CD4-positive, alpha-beta T cell (primary cell): ENCODE measurements at regions not wholly inside any gene's neighbourhood (a gene's known extent, or its start where the extent isn't known, plus 50 kb on each side); places are given as distances from the start of the nearest gene placed in this dataset.

Source experiments
- ATAC-seq: fragments of 200-7000 bp; cut with Tn5 transposase; one replicate; pipeline ENCODE4 v1.10.0; 2022; ENCODE audit warnings: mild to moderate bottlenecking; ENCODE audit not compliant: poor library complexity
- CTCF ChIA-PET: fragments of 350-600 bp; sonication (Branson Sonifier 250); formaldehyde crosslinking; loops from one replicate; lab custom pipeline; 2021; ENCODE audit warnings: antibody characterized with exemption, inconsistent platforms; lab: Charles Lee
- POLR2A ChIA-PET: fragments of 350-600 bp; sonication (Branson Sonifier 250); formaldehyde crosslinking; loops from one replicate; lab custom pipeline; 2021; ENCODE audit warnings: antibody characterized with exemption, inconsistent platforms; lab: Charles Lee
- DNase-seq, 14 experiments: peaks; one replicate each; pipeline ENCODE4 v3.0.0-alpha.2; 2013 to 2020; ENCODE audit warnings: mixed read lengths in 2 of 14
- H3K27ac ChIP-seq, 2 donors: one replicate each; pipeline versions ENCODE4 v1.5.1 to v1.7.0; 2013; ENCODE audit warnings: low read length in 2 of 2, low read depth in 1 of 2, mild to moderate bottlenecking in 1 of 2
- H3K27me3 ChIP-seq, 2 experiments: 1 replicate in 1 of 2; 2 replicates in 1 of 2; pipeline versions ENCODE4 v1.6.1 to v1.7.0; 2013; ENCODE audit warnings: low read length in 2 of 2, control low read depth in 1 of 2, mild to moderate bottlenecking in 1 of 2, moderate library complexity in 1 of 2; ENCODE audit not compliant: insufficient read depth in 2 of 2, control insufficient read depth in 1 of 2
- H3K36me3 ChIP-seq: one replicate; pipeline ENCODE4 v1.6.1; 2013; ENCODE audit warnings: low read length, control low read depth; ENCODE audit not compliant: insufficient read depth
- H3K4me1 ChIP-seq: one replicate; pipeline ENCODE4 v1.6.1; 2013; ENCODE audit warnings: low read length, control low read depth; ENCODE audit not compliant: insufficient read depth
- H3K4me3 ChIP-seq: one replicate; pipeline ENCODE4 v1.5.1; 2013; ENCODE audit warnings: mild to moderate bottlenecking, low read length, moderate library complexity
- H3K9me3 ChIP-seq, 2 experiments: 1 replicate in 1 of 2; 2 replicates in 1 of 2; pipeline versions ENCODE4 v1.6.1 to v1.7.0; 2013; ENCODE audit warnings: low read length in 2 of 2, mild to moderate bottlenecking in 2 of 2, control low read depth in 1 of 2, moderate library complexity in 1 of 2; ENCODE audit not compliant: control insufficient read depth in 1 of 2, insufficient read depth in 1 of 2
- H3K27ac Mint-ChIP-seq: one replicate; pipeline ENCODE4 v1.8.0; 2020; ENCODE audit warnings: mixed read lengths
- H3K27me3 Mint-ChIP-seq: one replicate; pipeline ENCODE4 v1.8.0; 2021; ENCODE audit warnings: mixed read lengths
- H3K36me3 Mint-ChIP-seq: one replicate; pipeline ENCODE4 v1.8.0; 2021; ENCODE audit warnings: low read depth, mixed read lengths
- H3K4me1 Mint-ChIP-seq: one replicate; pipeline ENCODE4 v1.8.0; 2021; ENCODE audit warnings: low read depth, mixed read lengths
- H3K4me3 Mint-ChIP-seq: one replicate; pipeline ENCODE4 v1.8.0; 2020; ENCODE audit warnings: mild to moderate bottlenecking, mixed read lengths
- H3K9me3 Mint-ChIP-seq: one replicate; pipeline ENCODE4 v1.8.0; 2020; ENCODE audit warnings: mixed read lengths
- CTCF ChIP-seq: fragments of 200-600 bp; IDR thresholded peaks from one replicate; pipeline ENCODE4 v1.8.0; 2022; ENCODE audit warnings: antibody characterized with exemption, mild to moderate bottlenecking
- intact Hi-C, 2 experiments: fragments of 100-400 bp; cut with DNase I in 1 of 2; cut with micrococcal nuclease in 1 of 2; formaldehyde crosslinking; loops; one replicate each; pipeline versions ENCODE4 v1.15.1 to v1.9.0; 2023 to 2025; cut with DNase I, micrococcal nuclease

- intact Hi-C loops: no loop called here
- Histone ChIP-seq H3K27me3 (no peaks in the 10 kb centered on the region), H3K4me3 (no peak overlapping the region), H3K9me3 (peaks cover 0 to 4% of the 10 kb centered on the region in 2 experiments), H3K27ac (no peak overlapping the region), H3K4me1 (no peaks in the 10 kb centered on the region), H3K36me3 (no peaks in the 10 kb centered on the region)
- Mint-ChIP-seq H3K36me3 (no peaks in the 10 kb centered on the region), H3K27me3 (no peaks in the 10 kb centered on the region), H3K4me1 (no peaks in the 10 kb centered on the region), H3K27ac (no peak overlapping the region), H3K4me3 (no peak overlapping the region), H3K9me3 (peaks cover 2% of the 10 kb centered on the region)
- no peak for ATAC-seq
- TF ChIP-seq CTCF: no peak
- DNase-seq: no peak
- CTCF ChIA-PET: no interaction called here
- POLR2A ChIA-PET: no interaction called here
Observed at GRCh38 chr6:91710342-91710741, 1123.5 kb upstream of the MAP3K7 start.

- Histone ChIP-seq H3K27ac (no peak overlapping the region), H3K27me3 (no peaks in the 10 kb centered on the region), H3K4me3 (no peak overlapping the region), H3K9me3 (no peaks in the 10 kb centered on the region), H3K36me3 (no peaks in the 10 kb centered on the region), H3K4me1 (no peaks in the 10 kb centered on the region)
- intact Hi-C loops: no loop called here
- Mint-ChIP-seq H3K36me3 (no peaks in the 10 kb centered on the region), H3K27me3 (no peaks in the 10 kb centered on the region), H3K9me3 (peaks cover 2% of the 10 kb centered on the region), H3K4me3 (no peak overlapping the region), H3K4me1 (no peaks in the 10 kb centered on the region), H3K27ac (no peak overlapping the region)
- ATAC-seq: no peak
- POLR2A ChIA-PET: no interaction called here
- no peak for DNase-seq
- no peak for TF ChIP-seq CTCF
- CTCF ChIA-PET: no interaction called here
Observed at GRCh38 chr6:91708534-91708933, 1121.7 kb upstream of the MAP3K7 start.

GRCh38 chr6:91705646-91706045 lies 1118.8 kb upstream of the MAP3K7 start:
- no peaks in the 10 kb centered on the region for H3K4me1 ChIP-seq
- no peak for DNase-seq
- intact Hi-C loops: no loop called here
- no peaks in the 10 kb centered on the region for H3K9me3 ChIP-seq
- POLR2A ChIA-PET: no interaction called here
- no peak for ATAC-seq
- TF ChIP-seq CTCF: no peak
- CTCF ChIA-PET: no interaction called here
- H3K27ac ChIP-seq: no peak overlapping the region
- no peaks in the 10 kb centered on the region for H3K36me3 ChIP-seq
- Mint-ChIP-seq H3K36me3 (no peaks in the 10 kb centered on the region), H3K27me3 (no peaks in the 10 kb centered on the region), H3K4me1 (no peaks in the 10 kb centered on the region), H3K27ac (no peak overlapping the region), H3K9me3 (peaks cover 7% of the 10 kb centered on the region), H3K4me3 (no peak overlapping the region)
- no peak overlapping the region for H3K4me3 ChIP-seq
- H3K27me3 ChIP-seq: no peaks in the 10 kb centered on the region
